ENCODE measurements at regions not wholly inside any gene's neighbourhood (a gene's known extent, or its start where the extent isn't known, plus 50 kb on each side); places are given as distances from the start of the nearest gene placed in this dataset.

DNA sequence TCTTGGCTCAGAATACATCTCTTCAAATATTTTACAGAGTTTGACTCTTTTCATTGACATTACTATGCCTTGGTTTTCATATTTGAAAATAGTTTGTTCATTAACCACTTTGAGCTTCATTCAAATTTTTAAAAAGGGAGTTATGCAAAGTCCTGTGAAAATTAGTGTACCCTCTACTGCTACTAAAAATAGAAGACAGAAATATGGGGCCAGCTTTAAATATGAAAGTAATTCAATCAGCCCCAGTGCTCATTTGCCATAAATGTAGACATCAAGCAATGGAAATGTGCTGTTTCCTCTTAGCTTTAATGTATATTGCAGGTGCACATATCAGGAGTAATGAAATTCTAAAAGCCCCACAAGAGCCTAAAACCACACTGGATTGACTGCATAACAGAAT lies 218.7 kb downstream of the SPATA18 start:
- no peaks in the 10 kb centered on the region for H3K9me1 ChIP-seq (ENCODE audit: control insufficient read depth, insufficient read depth, low read length)
- in situ Hi-C loops (cut with MboI): no loop called here

More for the DNA sequence above, 218.7 kb downstream of the SPATA18 start:
- Histone ChIP-seq H3K9ac (ENCODE audit: insufficient read depth in 1 of 2, low read depth in 2 of 2, low read length in 2 of 2) (no peak overlapping the region), H4K20me1 (replicated peaks; ENCODE audit: control insufficient read depth, insufficient read depth, low read length) (no peaks in the 10 kb centered on the region), H3K4me2 (ENCODE audit: insufficient read depth, low read length) (no peak overlapping the region), H3K9me3 (replicated peaks; ENCODE audit: control insufficient read depth, insufficient read depth, low read depth, low read length) (no peaks in the 10 kb centered on the region), H3K27me3 (ENCODE audit: control insufficient read depth in 2 of 2, insufficient read depth in 2 of 2, low read length in 2 of 2) (no peaks in the 10 kb centered on the region), H3K36me3 (ENCODE audit: control insufficient read depth, insufficient read depth, low read length) (no peaks in the 10 kb centered on the region), H3K4me1 (replicated peaks in 1 of 2; ENCODE audit: control insufficient read depth in 2 of 2, insufficient read depth in 2 of 2, low read length in 2 of 2) (no peaks in the 10 kb centered on the region), H3K27ac (ENCODE audit: extremely low read depth, low read depth, low read length) (no peak overlapping the region), H2AFZ (ENCODE audit: low read depth, low read length) (no peak overlapping the region), H3K79me2 (ENCODE audit: control insufficient read depth, insufficient read depth, low read length) (no peaks in the 10 kb centered on the region), H3K4me3 (no peak overlapping the region)
- no peak for FAIRE-seq
- ChIA-PET CTCF (ENCODE audit: low intra/inter-chr PET ratio) (no interaction called here), POLR2A (no interaction called here)
- no peak for DNase-seq (ENCODE audit: extremely low read depth in 1 of 4, low spot score in 3 of 4)
- intact Hi-C loops (cut with micrococcal nuclease): no loop called here
- no TSS peak for BruUV-seq (replicated peaks)
- no peak for ATAC-seq
- TF ChIP-seq HSF4 (CRISPR knock-in tag; IDR thresholded peaks at IDR 0.05; ENCODE audit: borderline replicate concordance): no peak
- no peak for TF ChIP-seq NFIX (CRISPR knock-in tag; IDR thresholded peaks at IDR 0.05; ENCODE audit: low read depth)
- TF ChIP-seq ZNF644 (tag; IDR thresholded peaks at IDR 0.05; ENCODE audit: low read depth): no peak
- no peak for TF ChIP-seq FIP1L1 (IDR thresholded peaks at IDR 0.05; ENCODE audit: low read depth, low read length, poor library complexity, severe bottlenecking)
- no peak for TF ChIP-seq SREBF1 (IDR thresholded peaks at IDR 0.05; ENCODE audit: borderline replicate concordance, low read depth, low read length)
- TF ChIP-seq, protein P1, sequence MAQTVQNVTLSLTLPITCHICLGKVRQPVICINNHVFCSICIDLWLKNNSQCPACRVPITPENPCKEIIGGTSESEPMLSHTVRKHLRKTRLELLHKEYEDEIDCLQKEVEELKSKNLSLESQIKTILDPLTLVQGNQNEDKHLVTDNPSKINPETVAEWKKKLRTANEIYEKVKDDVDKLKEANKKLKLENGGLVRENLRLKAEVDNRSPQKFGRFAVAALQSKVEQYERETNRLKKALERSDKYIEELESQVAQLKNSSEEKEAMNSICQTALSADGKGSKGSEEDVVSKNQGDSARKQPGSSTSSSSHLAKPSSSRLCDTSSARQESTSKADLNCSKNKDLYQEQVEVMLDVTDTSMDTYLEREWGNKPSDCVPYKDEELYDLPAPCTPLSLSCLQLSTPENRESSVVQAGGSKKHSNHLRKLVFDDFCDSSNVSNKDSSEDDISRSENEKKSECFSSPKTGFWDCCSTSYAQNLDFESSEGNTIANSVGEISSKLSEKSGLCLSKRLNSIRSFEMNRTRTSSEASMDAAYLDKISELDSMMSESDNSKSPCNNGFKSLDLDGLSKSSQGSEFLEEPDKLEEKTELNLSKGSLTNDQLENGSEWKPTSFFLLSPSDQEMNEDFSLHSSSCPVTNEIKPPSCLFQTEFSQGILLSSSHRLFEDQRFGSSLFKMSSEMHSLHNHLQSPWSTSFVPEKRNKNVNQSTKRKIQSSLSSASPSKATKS (CRISPR knock-in tag; IDR thresholded peaks at IDR 0.05): no peak
- no peak for TF ChIP-seq FUS (optimal IDR thresholded peaks at IDR 0.05; ENCODE audit: low read depth, low read length)
- no peak for TF ChIP-seq HOXB6 (CRISPR knock-in tag; IDR thresholded peaks at IDR 0.05; ENCODE audit: borderline replicate concordance)
- no peak for TF ChIP-seq KDM1A (IDR thresholded peaks at IDR 0.05)
- no peak for TF ChIP-seq ELF4 (CRISPR knock-in tag; IDR thresholded peaks at IDR 0.05)
- no peak for TF ChIP-seq CBX3 (IDR thresholded peaks at IDR 0.05; ENCODE audit: borderline replicate concordance in 1 of 2, low read length in 2 of 2)
- TF ChIP-seq SMARCE1 (IDR thresholded peaks at IDR 0.05): no peak
- TF ChIP-seq, protein P2, sequence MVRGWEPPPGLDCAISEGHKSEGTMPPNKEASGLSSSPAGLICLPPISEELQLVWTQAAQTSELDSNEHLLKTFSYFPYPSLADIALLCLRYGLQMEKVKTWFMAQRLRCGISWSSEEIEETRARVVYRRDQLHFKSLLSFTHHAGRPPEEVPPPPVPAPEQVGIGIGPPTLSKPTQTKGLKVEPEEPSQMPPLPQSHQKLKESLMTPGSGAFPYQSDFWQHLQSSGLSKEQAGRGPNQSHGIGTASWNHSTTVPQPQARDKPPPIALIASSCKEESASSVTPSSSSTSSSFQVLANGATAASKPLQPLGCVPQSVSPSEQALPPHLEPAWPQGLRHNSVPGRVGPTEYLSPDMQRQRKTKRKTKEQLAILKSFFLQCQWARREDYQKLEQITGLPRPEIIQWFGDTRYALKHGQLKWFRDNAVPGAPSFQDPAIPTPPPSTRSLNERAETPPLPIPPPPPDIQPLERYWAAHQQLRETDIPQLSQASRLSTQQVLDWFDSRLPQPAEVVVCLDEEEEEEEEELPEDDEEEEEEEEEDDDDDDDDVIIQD (CRISPR knock-in tag; IDR thresholded peaks at IDR 0.05): no peak
- no peak for TF ChIP-seq ZNF764 (CRISPR knock-in tag; IDR thresholded peaks at IDR 0.05; ENCODE audit: low read depth)
